ENCODE measurements at regions not wholly inside any gene's neighbourhood (a gene's known extent, or its start where the extent isn't known, plus 50 kb on each side); places are given as distances from the start of the nearest gene placed in this dataset.

- Histone ChIP-seq H2AFZ (replicated peaks; ENCODE audit: low read length, poor library complexity) (no peak overlapping the region), H3K56ac (ENCODE audit: extremely low read depth, insufficient read depth, low read length) (no peak overlapping the region), H3K14ac (replicated peaks; ENCODE audit: low read depth, low read length) (no peak overlapping the region), H4K91ac (ENCODE audit: insufficient read depth, low read depth, low read length) (no peak overlapping the region), H2BK15ac (ENCODE audit: low read depth, low read length) (no peak overlapping the region), H4K20me1 (ENCODE audit: insufficient read depth, low read length) (no peaks in the 10 kb centered on the region), H2AK5ac (ENCODE audit: low read depth, low read length) (no peak overlapping the region), H3K9ac (ENCODE audit: low read depth, low read length) (no peak overlapping the region), H3K9me1 (ENCODE audit: insufficient read depth, low read length) (no peaks in the 10 kb centered on the region), H3K9me3 (ENCODE audit: control insufficient read depth, insufficient read depth, low read length) (no peaks in the 10 kb centered on the region), H3K4me1 (ENCODE audit: control insufficient read depth, insufficient read depth, low read length) (no peaks in the 10 kb centered on the region; the same call in 1 of the 2 replicates), H3K4me2 (ENCODE audit: low read depth, low read length) (no peak overlapping the region), H3K4ac (ENCODE audit: low read depth, low read length) (no peak overlapping the region), H4K8ac (ENCODE audit: low read depth in 2 of 2, low read length in 2 of 2) (no peak overlapping the region), H4K5ac (ENCODE audit: low read depth, low read length) (no peak overlapping the region), H3K23ac (ENCODE audit: low read depth, low read length) (no peak overlapping the region), H3K27ac (ENCODE audit: insufficient read depth, low read length) (no peak overlapping the region), H3K27me3 (ENCODE audit: control insufficient read depth, insufficient read depth, low read length) (no peaks in the 10 kb centered on the region; the same call in 1 of the 2 replicates), H3K79me1 (ENCODE audit: low read depth in 1 of 2, low read length in 2 of 2) (no peaks in the 10 kb centered on the region), H2BK20ac (ENCODE audit: low read depth, low read length) (no peak overlapping the region), H2AK9ac (replicated peaks; ENCODE audit: low read depth, low read length, poor library complexity) (no peak overlapping the region), H2BK5ac (ENCODE audit: low read depth, low read length, poor library complexity, severe bottlenecking) (no peak overlapping the region), H3K18ac (ENCODE audit: low read depth, low read length) (no peak overlapping the region), H3K36me3 (ENCODE audit: control insufficient read depth, insufficient read depth, low read length) (no peaks in the 10 kb centered on the region), H2BK120ac (ENCODE audit: low read depth, low read length) (no peak overlapping the region), H3K4me3 (ENCODE audit: insufficient read depth, low read depth, low read length) (no peak overlapping the region)
- in situ Hi-C loops (cut with MboI; ENCODE audit: low sequenced_read_pairs) = no loop called here
- no CpG with 5 or more reads among the region's 9 CpGs for WGBS, 2 experiments (ENCODE audit: extremely low coverage in 2 of 2, insufficient read length in 1 of 2)
- ChIA-PET POLR2A (ENCODE audit: unreplicated experiment) (no interaction called here), CTCF (no interaction called here)
- ATAC-seq (ENCODE audit: low read depth) (no peak), DNase-seq (no peak)
- no TSS peak for BruUV-seq (replicated peaks)
- intact Hi-C loops (cut with micrococcal nuclease) = no loop called here
- no peak for TF ChIP-seq POLR2A (IDR thresholded peaks at IDR 0.05; ENCODE audit: low read depth, low read length)
- TF ChIP-seq USF2 (IDR thresholded peaks at IDR 0.05; ENCODE audit: low read depth, low read length) = no peak
- no peak for TF ChIP-seq ELK1 (IDR thresholded peaks at IDR 0.05; ENCODE audit: borderline replicate concordance, low read depth, low read length)
- TF ChIP-seq RCOR1 (IDR thresholded peaks at IDR 0.05; ENCODE audit: insufficient replicate concordance, low read length) = no peak
- no peak for TF ChIP-seq MAFK (IDR thresholded peaks at IDR 0.05; ENCODE audit: low read depth, low read length)
- no peak for TF ChIP-seq SMC3 (IDR thresholded peaks at IDR 0.05; ENCODE audit: low read depth, low read length)
- TF ChIP-seq CHD1 (IDR thresholded peaks at IDR 0.05; ENCODE audit: low read depth, low read length) = no peak
- TF ChIP-seq MXI1 (IDR thresholded peaks at IDR 0.05; ENCODE audit: borderline replicate concordance, low read depth, low read length) = no peak
- TF ChIP-seq RFX5 (IDR thresholded peaks at IDR 0.05; ENCODE audit: low read depth, low read length) = no peak
- TF ChIP-seq NFE2L2 (IDR thresholded peaks at IDR 0.05; ENCODE audit: low read depth, low read length) = no peak
- TF ChIP-seq RAD21 (IDR thresholded peaks at IDR 0.05; ENCODE audit: low read length) = no peak
- TF ChIP-seq BHLHE40 (IDR thresholded peaks at IDR 0.05; ENCODE audit: low read depth, low read length) = no peak
- no peak for TF ChIP-seq FOS (IDR thresholded peaks at IDR 0.05; ENCODE audit: low read depth, low read length)
- TF ChIP-seq CEBPB (IDR thresholded peaks at IDR 0.05; ENCODE audit: low read depth, low read length) = no peak
- TF ChIP-seq MAZ (IDR thresholded peaks at IDR 0.05; ENCODE audit: borderline replicate concordance, low read depth, low read length) = no peak
- dilution Hi-C loops (cut with HindIII; ENCODE audit: low sequenced_read_pairs, unreplicated experiment) = no loop called here
These were observed 313.1 kb upstream of the ZFHX3 start for GRCh38 chr16:73361061-73361460.
